ENCODE measurements at regions not wholly inside any gene's neighbourhood (a gene's known extent, or its start where the extent isn't known, plus 50 kb on each side); places are given as distances from the start of the nearest gene placed in this dataset.

- Histone ChIP-seq H3K27me3 (ENCODE audit: insufficient read depth, low read length, poor library complexity) (no peaks in the 10 kb centered on the region), H3K27ac (ENCODE audit: low read depth, low read length) (no peak overlapping the region), H3K4ac (ENCODE audit: low read depth, low read length) (no peak overlapping the region), H2BK120ac (ENCODE audit: low read depth, low read length) (no peak overlapping the region), H4K5ac (ENCODE audit: low read length) (no peak overlapping the region), H3K4me2 (ENCODE audit: low read length) (no peak overlapping the region), H3K4me3 (ENCODE audit: low read length) (no peak overlapping the region), H3K9ac (ENCODE audit: low read length) (no peak overlapping the region), H3K79me1 (ENCODE audit: low read length) (no peaks in the 10 kb centered on the region), H2BK15ac (replicated peaks; ENCODE audit: low read depth) (no peak overlapping the region), H3K18ac (ENCODE audit: low read length) (no peak overlapping the region), H2BK5ac (ENCODE audit: low read length) (no peak overlapping the region), H3K56ac (ENCODE audit: low read length) (no peak overlapping the region), H3K23ac (ENCODE audit: low read length) (no peak overlapping the region), H3K4me1 (ENCODE audit: control insufficient read depth, low read depth, low read length) (no peaks in the 10 kb centered on the region), H3K79me2 (ENCODE audit: control insufficient read depth, insufficient read depth, low read length) (no peaks in the 10 kb centered on the region), H3K36me3 (ENCODE audit: control insufficient read depth, insufficient read depth, low read length) (no peaks in the 10 kb centered on the region), H4K8ac (ENCODE audit: low read depth, low read length) (no peak overlapping the region), H2AK5ac (ENCODE audit: low read length) (no peak overlapping the region)
- no CpG with 5 or more reads among the region's 5 CpGs for WGBS (ENCODE audit: extremely low coverage, insufficient coverage, low lambda C conversion rate)
- no peak for DNase-seq
These were observed 566.9 kb upstream of the ANO5 start for GRCh38 chr11:21625982-21626381.

DNA sequence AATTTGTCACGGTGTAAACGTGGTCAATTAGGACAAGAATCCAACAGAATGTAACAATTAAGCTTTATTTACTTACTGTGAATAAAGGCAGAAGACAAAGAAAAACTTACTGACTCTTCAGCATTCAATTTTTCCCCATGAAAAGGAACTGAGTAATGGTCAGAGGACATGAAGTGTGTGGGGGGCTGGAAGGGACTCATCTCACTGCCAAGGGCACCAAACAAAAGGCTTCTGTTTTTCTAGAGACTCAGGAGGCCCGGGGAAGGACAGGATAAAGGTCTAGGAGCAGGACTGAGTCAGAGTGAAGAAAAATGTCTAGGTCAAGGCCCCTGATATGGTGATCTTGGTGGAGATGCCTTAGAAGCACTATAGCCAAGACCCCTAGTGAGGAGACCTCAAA, 564.2 kb upstream of the ANO5 start:
- Histone ChIP-seq H3K4me1 (ENCODE audit: control insufficient read depth, low read depth, low read length) (no peaks in the 10 kb centered on the region), H4K5ac (ENCODE audit: low read length) (no peak overlapping the region)

GRCh38 chr11:21630934-21631478, 561.9 kb upstream of the ANO5 start:
- no CpG with 5 or more reads among the region's 1 CpG for whole genome bisulfite sequencing (ENCODE audit: extremely low coverage, insufficient coverage, low lambda C conversion rate)
- Histone ChIP-seq H3K4me3 (ENCODE audit: low read length) (no peak overlapping the region), H2BK5ac (ENCODE audit: low read length) (no peak overlapping the region), H3K56ac (ENCODE audit: low read length) (no peak overlapping the region), H3K27me3 (ENCODE audit: insufficient read depth, low read length, poor library complexity) (no peaks in the 10 kb centered on the region), H3K4me2 (ENCODE audit: low read length) (no peak overlapping the region), H4K8ac (ENCODE audit: low read depth, low read length) (no peak overlapping the region), H3K4me1 (ENCODE audit: control insufficient read depth, low read depth, low read length) (no peaks in the 10 kb centered on the region), H4K5ac (ENCODE audit: low read length) (no peak overlapping the region), H3K79me1 (ENCODE audit: low read length) (no peaks in the 10 kb centered on the region), H3K27ac (ENCODE audit: low read depth, low read length) (no peak overlapping the region), H3K18ac (ENCODE audit: low read length) (no peak overlapping the region), H2BK120ac (ENCODE audit: low read depth, low read length) (no peak overlapping the region), H2BK15ac (replicated peaks; ENCODE audit: low read depth) (no peak overlapping the region), H3K79me2 (ENCODE audit: control insufficient read depth, insufficient read depth, low read length) (no peaks in the 10 kb centered on the region), H3K36me3 (ENCODE audit: control insufficient read depth, insufficient read depth, low read length) (no peaks in the 10 kb centered on the region), H3K4ac (ENCODE audit: low read depth, low read length) (no peak overlapping the region), H3K23ac (ENCODE audit: low read length) (no peak overlapping the region), H2AK5ac (ENCODE audit: low read length) (no peak overlapping the region), H3K9ac (ENCODE audit: low read length) (no peak overlapping the region)
- no peak for DNase-seq

More for the DNA sequence above, 564.2 kb upstream of the ANO5 start:
- Histone ChIP-seq H2AK5ac (ENCODE audit: low read length) (no peak overlapping the region), H3K18ac (ENCODE audit: low read length) (no peak overlapping the region), H3K79me1 (ENCODE audit: low read length) (no peaks in the 10 kb centered on the region), H2BK15ac (replicated peaks; ENCODE audit: low read depth) (no peak overlapping the region), H3K36me3 (ENCODE audit: control insufficient read depth, insufficient read depth, low read length) (no peaks in the 10 kb centered on the region), H2BK5ac (ENCODE audit: low read length) (no peak overlapping the region), H3K4me3 (ENCODE audit: low read length) (no peak overlapping the region), H3K27me3 (ENCODE audit: insufficient read depth, low read length, poor library complexity) (no peaks in the 10 kb centered on the region), H3K4me2 (ENCODE audit: low read length) (no peak overlapping the region), H3K56ac (ENCODE audit: low read length) (no peak overlapping the region), H3K9ac (ENCODE audit: low read length) (no peak overlapping the region), H2BK120ac (ENCODE audit: low read depth, low read length) (no peak overlapping the region), H3K27ac (ENCODE audit: low read depth, low read length) (no peak overlapping the region), H3K79me2 (ENCODE audit: control insufficient read depth, insufficient read depth, low read length) (no peaks in the 10 kb centered on the region), H3K23ac (ENCODE audit: low read length) (no peak overlapping the region), H4K8ac (ENCODE audit: low read depth, low read length) (no peak overlapping the region), H3K4ac (ENCODE audit: low read depth, low read length) (no peak overlapping the region)
- no CpG with 5 or more reads among the region's 3 CpGs for WGBS (ENCODE audit: extremely low coverage, insufficient coverage, low lambda C conversion rate)
- no peak for DNase-seq

GRCh38 chr11:21631991-21632390, 560.9 kb upstream of the ANO5 start:
- DNase-seq, result no peak
- no peak overlapping the region for H3K4me3 ChIP-seq (ENCODE audit: low read length)
- no peak overlapping the region for H3K56ac ChIP-seq (ENCODE audit: low read length)
- no peaks in the 10 kb centered on the region for H3K27me3 ChIP-seq (ENCODE audit: insufficient read depth, low read length, poor library complexity)
- H2BK15ac ChIP-seq (replicated peaks; ENCODE audit: low read depth), result no peak overlapping the region
- no peak overlapping the region for H2BK120ac ChIP-seq (ENCODE audit: low read depth, low read length)
- no CpG with 5 or more reads among the region's 7 CpGs for WGBS (ENCODE audit: extremely low coverage, insufficient coverage, low lambda C conversion rate)
- H3K27ac ChIP-seq (ENCODE audit: low read depth, low read length), result no peak overlapping the region
- H3K36me3 ChIP-seq (ENCODE audit: control insufficient read depth, insufficient read depth, low read length), result no peaks in the 10 kb centered on the region
- no peak overlapping the region for H3K18ac ChIP-seq (ENCODE audit: low read length)
- no peak overlapping the region for H3K4me2 ChIP-seq (ENCODE audit: low read length)
- H4K5ac ChIP-seq (ENCODE audit: low read length), result no peak overlapping the region
- H3K79me1 ChIP-seq (ENCODE audit: low read length), result no peaks in the 10 kb centered on the region
- no peak overlapping the region for H2AK5ac ChIP-seq (ENCODE audit: low read length)
- no peak overlapping the region for H2BK5ac ChIP-seq (ENCODE audit: low read length)
- H3K23ac ChIP-seq (ENCODE audit: low read length), result no peak overlapping the region
- H3K4ac ChIP-seq (ENCODE audit: low read depth, low read length), result no peak overlapping the region
- H3K9ac ChIP-seq (ENCODE audit: low read length), result no peak overlapping the region
- H3K79me2 ChIP-seq (ENCODE audit: control insufficient read depth, insufficient read depth, low read length), result no peaks in the 10 kb centered on the region
- H3K4me1 ChIP-seq (ENCODE audit: control insufficient read depth, low read depth, low read length), result no peaks in the 10 kb centered on the region
- H4K8ac ChIP-seq (ENCODE audit: low read depth, low read length), result no peak overlapping the region

- Histone ChIP-seq H2BK15ac (replicated peaks; ENCODE audit: low read depth) (no peak overlapping the region), H2BK5ac (ENCODE audit: low read length) (no peak overlapping the region), H3K27ac (ENCODE audit: low read depth, low read length) (no peak overlapping the region), H3K56ac (ENCODE audit: low read length) (no peak overlapping the region), H3K4me2 (ENCODE audit: low read length) (no peak overlapping the region), H3K79me2 (ENCODE audit: control insufficient read depth, insufficient read depth, low read length) (no peaks in the 10 kb centered on the region), H3K23ac (ENCODE audit: low read length) (no peak overlapping the region), H3K9ac (ENCODE audit: low read length) (no peak overlapping the region), H3K4ac (ENCODE audit: low read depth, low read length) (no peak overlapping the region), H3K79me1 (ENCODE audit: low read length) (no peaks in the 10 kb centered on the region), H2AK5ac (ENCODE audit: low read length) (no peak overlapping the region), H4K8ac (ENCODE audit: low read depth, low read length) (no peak overlapping the region), H4K5ac (ENCODE audit: low read length) (no peak overlapping the region), H3K4me1 (ENCODE audit: control insufficient read depth, low read depth, low read length) (no peaks in the 10 kb centered on the region), H3K27me3 (ENCODE audit: insufficient read depth, low read length, poor library complexity) (no peaks in the 10 kb centered on the region), H3K36me3 (ENCODE audit: control insufficient read depth, insufficient read depth, low read length) (no peaks in the 10 kb centered on the region), H2BK120ac (ENCODE audit: low read depth, low read length) (no peak overlapping the region), H3K18ac (ENCODE audit: low read length) (no peak overlapping the region), H3K4me3 (ENCODE audit: low read length) (no peak overlapping the region)
- WGBS (ENCODE audit: extremely low coverage, insufficient coverage, low lambda C conversion rate), result no CpG with 5 or more reads among the region's 3 CpGs
- no peak for DNase-seq
These were observed 558.4 kb upstream of the ANO5 start for GRCh38 chr11:21634491-21634890.

GRCh38 chr11:21634956-21635355, 557.9 kb upstream of the ANO5 start:
- H3K4me2 ChIP-seq (ENCODE audit: low read length), result no peak overlapping the region
- H2BK120ac ChIP-seq (ENCODE audit: low read depth, low read length), result no peak overlapping the region
- no peak overlapping the region for H3K4ac ChIP-seq (ENCODE audit: low read depth, low read length)
- no peaks in the 10 kb centered on the region for H3K36me3 ChIP-seq (ENCODE audit: control insufficient read depth, insufficient read depth, low read length)
- peak; percentile 18 for DNase-seq
- H3K27me3 ChIP-seq (ENCODE audit: insufficient read depth, low read length, poor library complexity), result no peaks in the 10 kb centered on the region
- H2AK5ac ChIP-seq (ENCODE audit: low read length), result no peak overlapping the region
- no peak overlapping the region for H4K5ac ChIP-seq (ENCODE audit: low read length)
- H3K27ac ChIP-seq (ENCODE audit: low read depth, low read length), result no peak overlapping the region
- H3K23ac ChIP-seq (ENCODE audit: low read length), result no peak overlapping the region
- H3K79me2 ChIP-seq (ENCODE audit: control insufficient read depth, insufficient read depth, low read length), result no peaks in the 10 kb centered on the region
- no peak overlapping the region for H3K4me3 ChIP-seq (ENCODE audit: low read length)
- no peak overlapping the region for H2BK5ac ChIP-seq (ENCODE audit: low read length)
- no peak overlapping the region for H3K9ac ChIP-seq (ENCODE audit: low read length)
- no peak overlapping the region for H4K8ac ChIP-seq (ENCODE audit: low read depth, low read length)
- no peak overlapping the region for H3K56ac ChIP-seq (ENCODE audit: low read length)
- H3K79me1 ChIP-seq (ENCODE audit: low read length), result no peaks in the 10 kb centered on the region
- H3K4me1 ChIP-seq (ENCODE audit: control insufficient read depth, low read depth, low read length), result no peaks in the 10 kb centered on the region
- H3K18ac ChIP-seq (ENCODE audit: low read length), result no peak overlapping the region
- no peak overlapping the region for H2BK15ac ChIP-seq (replicated peaks; ENCODE audit: low read depth)
